Esophagus mucosa (tissue), 1 donor: ENCODE measurements at regions not wholly inside any gene's neighbourhood (a gene's known extent, or its start where the extent isn't known, plus 50 kb on each side); places are given as distances from the start of the nearest gene placed in this dataset.
"Not testable (repeated sequence)": the region's sequence is repeated elsewhere in the genome, so short reads cannot be mapped to it uniquely, and the experiment has no call there.

ENCODE experiments used
- ATAC-seq: fragments of 200-7000 bp; cut with Tn5 transposase; one replicate; pipeline ENCODE4 v1.9.1; 2020
- donor health status: DM: yes; HTN: yes; CAD: no.

GRCh38 chr6:164825386-164825785 is 484.0 kb downstream of the C6orf118 start:
- ATAC-seq, result no peak

- no peak for ATAC-seq
Observed at GRCh38 chr6:164817662-164818061, 491.7 kb downstream of the C6orf118 start.

- peak; percentile 97 for ATAC-seq
Observed at GRCh38 chr6:164812706-164813105, 496.7 kb downstream of the C6orf118 start.

- ATAC-seq, result no peak
Observed at GRCh38 chr6:164807125-164807524, 502.3 kb downstream of the C6orf118 start.

- no peak for ATAC-seq
Observed at GRCh38 chr6:164795056-164795815, 514.2 kb downstream of the C6orf118 start.

- no peak for ATAC-seq
Observed at GRCh38 chr6:164792666-164793065, 516.7 kb downstream of the C6orf118 start.

GRCh38 chr6:164791498-164791897 is 517.9 kb downstream of the C6orf118 start:
- no peak for ATAC-seq

- no peak for ATAC-seq
Observed at GRCh38 chr6:164763788-164764187, 545.6 kb downstream of the C6orf118 start.

- ATAC-seq, result no peak
Observed at GRCh38 chr6:164757451-164757850, 552.0 kb downstream of the C6orf118 start.

GRCh38 chr6:164756723-164757122 is 552.7 kb downstream of the C6orf118 start:
- ATAC-seq, result no peak

GRCh38 chr6:164756142-164756541 is 553.3 kb downstream of the C6orf118 start:
- no peak for ATAC-seq

- ATAC-seq, result no peak
Observed at GRCh38 chr6:164753517-164753916, 555.9 kb downstream of the C6orf118 start.

- ATAC-seq, result no peak
Observed at GRCh38 chr6:164751395-164751794, 558.0 kb downstream of the C6orf118 start.

- no peak for ATAC-seq
Observed at GRCh38 chr6:164750128-164750527, 559.3 kb downstream of the C6orf118 start.

- ATAC-seq, result no peak
Observed at GRCh38 chr6:164749221-164750064, 560.0 kb downstream of the C6orf118 start.

GRCh38 chr6:164744301-164744700 is 565.1 kb downstream of the C6orf118 start:
- no peak for ATAC-seq

- no peak for ATAC-seq
Observed at GRCh38 chr6:164741938-164742451, 567.4 kb downstream of the C6orf118 start.

GRCh38 chr6:164736090-164736489 is 573.3 kb downstream of the C6orf118 start:
- ATAC-seq, result not testable (repeated sequence)

GRCh38 chr6:164731539-164731938 is 577.9 kb downstream of the C6orf118 start:
- ATAC-seq, result no peak

GRCh38 chr6:164721460-164721859 is 587.9 kb downstream of the C6orf118 start:
- ATAC-seq, result no peak

GRCh38 chr6:164700497-164700896 is 608.9 kb downstream of the C6orf118 start:
- ATAC-seq, result no peak

GRCh38 chr6:164695896-164696295 is 613.5 kb downstream of the C6orf118 start:
- no peak for ATAC-seq

- ATAC-seq, result no peak
Observed at GRCh38 chr6:164694386-164694785, 615.0 kb downstream of the C6orf118 start.

GRCh38 chr6:164693944-164694343 is 615.5 kb downstream of the C6orf118 start:
- ATAC-seq, result no peak
